Right lobe of liver (tissue), 4 donors: ENCODE measurements at regions not wholly inside any gene's neighbourhood (a gene's known extent, or its start where the extent isn't known, plus 50 kb on each side); places are given as distances from the start of the nearest gene placed in this dataset.

Experiments
- POLR2A ChIP-seq: fragments of 450-650 bp; IDR thresholded peaks from one replicate; pipeline ENCODE4 v1.6.1; 2017; ENCODE audit warnings: antibody characterized with exemption, mild to moderate bottlenecking
- TF ChIP-seq, protein P1 (sequence below), 4 donors: fragments of 200-600 bp in 3 of 4; fragments of 450-650 bp in 1 of 4; IDR thresholded peaks; one replicate each; pipeline versions ENCODE4 v1.5.1 to v1.8.0; 2016 to 2022; ENCODE audit warnings: antibody characterized with exemption in 4 of 4, mild to moderate bottlenecking in 2 of 4
- donor health status: DM: no; HTN: no; CAD: no.
- donor health status: DM: no; HTN: no; CAD: no.
- donor health status: DM: no; HTN: yes; CAD: no.

DNA sequence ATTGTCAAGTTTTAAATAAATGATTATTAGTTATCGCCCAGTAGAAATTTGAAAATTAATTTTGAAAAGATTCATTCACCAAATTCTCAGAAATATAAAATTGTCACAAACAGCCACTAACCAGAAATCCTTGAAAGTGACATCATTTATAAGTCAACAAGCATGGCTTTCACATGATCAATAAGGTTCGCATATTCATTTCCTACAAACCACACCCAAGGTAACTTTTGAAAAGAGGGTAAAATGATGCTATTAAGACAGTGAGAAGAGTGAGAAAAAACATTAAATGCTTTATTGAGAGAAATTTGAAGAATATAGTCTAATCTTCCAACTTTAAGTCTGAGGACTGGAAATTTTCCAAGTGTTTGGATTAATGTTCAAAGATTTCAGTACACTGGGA lies 263.6 kb upstream of the ALCAM start:
- TF ChIP-seq, protein P1, sequence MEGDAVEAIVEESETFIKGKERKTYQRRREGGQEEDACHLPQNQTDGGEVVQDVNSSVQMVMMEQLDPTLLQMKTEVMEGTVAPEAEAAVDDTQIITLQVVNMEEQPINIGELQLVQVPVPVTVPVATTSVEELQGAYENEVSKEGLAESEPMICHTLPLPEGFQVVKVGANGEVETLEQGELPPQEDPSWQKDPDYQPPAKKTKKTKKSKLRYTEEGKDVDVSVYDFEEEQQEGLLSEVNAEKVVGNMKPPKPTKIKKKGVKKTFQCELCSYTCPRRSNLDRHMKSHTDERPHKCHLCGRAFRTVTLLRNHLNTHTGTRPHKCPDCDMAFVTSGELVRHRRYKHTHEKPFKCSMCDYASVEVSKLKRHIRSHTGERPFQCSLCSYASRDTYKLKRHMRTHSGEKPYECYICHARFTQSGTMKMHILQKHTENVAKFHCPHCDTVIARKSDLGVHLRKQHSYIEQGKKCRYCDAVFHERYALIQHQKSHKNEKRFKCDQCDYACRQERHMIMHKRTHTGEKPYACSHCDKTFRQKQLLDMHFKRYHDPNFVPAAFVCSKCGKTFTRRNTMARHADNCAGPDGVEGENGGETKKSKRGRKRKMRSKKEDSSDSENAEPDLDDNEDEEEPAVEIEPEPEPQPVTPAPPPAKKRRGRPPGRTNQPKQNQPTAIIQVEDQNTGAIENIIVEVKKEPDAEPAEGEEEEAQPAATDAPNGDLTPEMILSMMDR (IDR thresholded peaks at IDR 0.05) = no peak
- TF ChIP-seq POLR2A = no peak
